Lung (tissue), 11 donors: ENCODE measurements at regions not wholly inside any gene's neighbourhood (a gene's known extent, or its start where the extent isn't known, plus 50 kb on each side); places are given as distances from the start of the nearest gene placed in this dataset.

Experiments used
- ATAC-seq: fragments of 200-7000 bp; cut with Tn5 transposase; one replicate; pipeline ENCODE4 v1.9.1; 2020; ENCODE audit warnings: moderate number of reproducible peaks; ENCODE audit not compliant: insufficient read depth, low FRiP score
- DNase-seq, 3 donors: peaks; one replicate each; pipeline ENCODE4 v3.0.0-alpha.2; 2013 to 2017
- H3K27ac ChIP-seq, 2 donors: one replicate each; pipeline ENCODE4 v1.5.1; 2013; ENCODE audit warnings: mild to moderate bottlenecking in 2 of 2, moderate library complexity in 2 of 2, control low read depth in 1 of 2, inconsistent platforms in 1 of 2, low read depth in 1 of 2, low read length in 1 of 2
- H3K27me3 ChIP-seq, 3 donors: one replicate each; pipeline ENCODE4 v1.5.1; 2013; ENCODE audit warnings: low read length in 2 of 3; ENCODE audit not compliant: control insufficient read depth in 3 of 3, insufficient read depth in 3 of 3
- H3K36me3 ChIP-seq, 4 donors: one replicate each; pipeline ENCODE4 v1.5.1; 2013; ENCODE audit warnings: low read length in 4 of 4, mild to moderate bottlenecking in 1 of 4, moderate library complexity in 1 of 4; ENCODE audit not compliant: control insufficient read depth in 4 of 4, insufficient read depth in 4 of 4
- H3K4me1 ChIP-seq, 5 donors: one replicate each; pipeline ENCODE4 v1.5.1; 2013; ENCODE audit warnings: low read length in 5 of 5, mild to moderate bottlenecking in 2 of 5, moderate library complexity in 1 of 5; ENCODE audit not compliant: control insufficient read depth in 5 of 5, insufficient read depth in 5 of 5
- H3K4me3 ChIP-seq: one replicate; pipeline ENCODE4 v1.5.1; 2013; ENCODE audit warnings: mild to moderate bottlenecking, control low read depth, moderate library complexity
- H3K9ac ChIP-seq, 2 donors: one replicate each; pipeline ENCODE4 v1.5.1; 2013; ENCODE audit warnings: low read length in 2 of 2, control low read depth in 1 of 2; ENCODE audit not compliant: insufficient read depth in 1 of 2
- H3K9me3 ChIP-seq, 4 donors: one replicate each; pipeline ENCODE4 v1.5.1; 2013; ENCODE audit warnings: low read length in 3 of 4, mild to moderate bottlenecking in 1 of 4, moderate library complexity in 1 of 4; ENCODE audit not compliant: control insufficient read depth in 4 of 4, insufficient read depth in 3 of 4
- WGBS, 2 donors: extraction: QIAGEN DNeasy Blood & Tissue Kit; methylation state at CpG; one replicate each; pipeline ENCODE4 v1.1.7; 2013; 5-methylcytosine and 5-hydroxymethylcytosine counted together
- TF ChIP-seq, protein P1 (sequence below): IDR thresholded peaks from 2 replicates; pipeline ENCODE4 v1.5.1; 2012; ENCODE audit warnings: mild to moderate bottlenecking; ENCODE audit errors: control extremely low read depth, extremely low read depth
- donor health status: control.
- donor health status: control.
- donor health status: Bipolar disorder and iron deficiency.
- donor health status: healthy.
- donor health status: DM: yes; HTN: yes; CAD: no.

DNA sequence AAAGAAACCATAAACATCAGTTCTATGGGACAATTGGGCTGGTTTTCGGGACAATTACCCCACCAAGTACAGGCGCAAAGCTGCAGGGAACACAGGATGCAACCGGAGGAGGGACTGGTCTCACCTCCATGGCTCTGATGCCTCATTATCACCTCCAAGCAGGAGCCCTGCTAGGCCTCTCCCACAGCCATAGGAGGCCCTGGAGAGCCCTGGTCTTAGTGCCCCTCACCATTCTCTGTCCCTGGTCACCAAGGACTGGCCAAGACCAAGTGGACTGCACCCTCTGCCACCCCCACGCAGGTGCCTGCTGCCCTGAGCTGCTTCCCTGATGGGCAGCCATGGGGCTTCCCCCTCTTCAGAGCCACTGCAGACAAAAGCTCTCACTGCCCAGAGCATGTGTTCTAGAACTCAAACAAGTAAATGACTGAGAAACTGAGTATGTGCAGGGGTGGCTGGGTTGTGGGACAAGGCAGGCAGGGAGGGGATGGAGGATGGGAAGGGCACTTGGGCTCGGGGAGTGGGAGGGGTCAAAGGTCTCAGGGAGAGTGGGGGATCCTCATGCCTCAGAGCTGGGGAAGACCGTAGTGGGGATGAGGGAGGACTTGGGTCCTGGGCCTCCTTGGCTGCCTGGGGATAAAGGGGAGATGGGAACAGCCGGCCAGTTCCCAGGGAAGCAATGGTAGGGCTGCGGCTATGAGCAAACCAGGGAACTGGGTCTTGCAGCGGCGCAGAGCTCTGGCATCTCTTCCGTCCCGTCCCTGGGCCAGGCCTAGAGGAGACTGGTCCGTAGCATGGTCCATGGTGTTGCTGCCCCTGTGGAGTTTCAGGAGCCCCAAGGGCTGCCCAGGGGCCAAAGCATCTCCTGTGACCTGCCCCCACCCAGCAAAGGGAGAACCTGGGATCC, 435.1 kb downstream of the PREX1 start:
- Histone ChIP-seq H3K4me3 (no peak overlapping the region), H3K9me3 (peaks cover 0 to 6% (median 2%) of the 10 kb centered on the region in 4 donors), H3K4me1 (peaks cover 0 to 15% (median 6%) of the 10 kb centered on the region in 5 donors), H3K27me3 (peaks cover 0 to 30% (median 25%) of the 10 kb centered on the region in 3 donors), H3K9ac (no peak overlapping the region), H3K36me3 (no peaks in the 10 kb centered on the region), H3K27ac (no peak overlapping the region)
- no peak for DNase-seq
- WGBS, 2 donors = 92 to 96% methylated on average over 13 of the region's 13 CpGs
- no peak for ATAC-seq
- TF ChIP-seq, protein P1, sequence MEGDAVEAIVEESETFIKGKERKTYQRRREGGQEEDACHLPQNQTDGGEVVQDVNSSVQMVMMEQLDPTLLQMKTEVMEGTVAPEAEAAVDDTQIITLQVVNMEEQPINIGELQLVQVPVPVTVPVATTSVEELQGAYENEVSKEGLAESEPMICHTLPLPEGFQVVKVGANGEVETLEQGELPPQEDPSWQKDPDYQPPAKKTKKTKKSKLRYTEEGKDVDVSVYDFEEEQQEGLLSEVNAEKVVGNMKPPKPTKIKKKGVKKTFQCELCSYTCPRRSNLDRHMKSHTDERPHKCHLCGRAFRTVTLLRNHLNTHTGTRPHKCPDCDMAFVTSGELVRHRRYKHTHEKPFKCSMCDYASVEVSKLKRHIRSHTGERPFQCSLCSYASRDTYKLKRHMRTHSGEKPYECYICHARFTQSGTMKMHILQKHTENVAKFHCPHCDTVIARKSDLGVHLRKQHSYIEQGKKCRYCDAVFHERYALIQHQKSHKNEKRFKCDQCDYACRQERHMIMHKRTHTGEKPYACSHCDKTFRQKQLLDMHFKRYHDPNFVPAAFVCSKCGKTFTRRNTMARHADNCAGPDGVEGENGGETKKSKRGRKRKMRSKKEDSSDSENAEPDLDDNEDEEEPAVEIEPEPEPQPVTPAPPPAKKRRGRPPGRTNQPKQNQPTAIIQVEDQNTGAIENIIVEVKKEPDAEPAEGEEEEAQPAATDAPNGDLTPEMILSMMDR = no peak

DNA sequence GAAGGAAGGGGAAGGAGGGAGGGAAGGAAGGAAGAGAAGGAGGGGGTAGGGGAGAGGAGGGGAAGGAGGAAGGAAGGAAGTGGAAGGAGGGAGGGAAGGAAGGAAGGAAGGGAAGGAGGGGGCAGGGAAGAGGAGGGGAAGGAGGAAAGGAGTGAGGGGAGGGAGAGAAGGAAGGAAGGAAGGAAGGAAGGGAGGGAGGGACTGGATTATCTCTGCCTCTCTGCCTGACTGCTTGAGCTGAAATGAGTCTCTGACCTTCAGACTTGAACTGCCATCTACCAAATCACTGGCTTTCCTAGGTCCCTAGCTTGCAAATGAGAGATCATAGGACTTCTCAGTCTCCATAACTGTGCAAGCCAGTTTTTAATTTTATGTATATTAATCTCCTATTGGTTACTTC, 436.8 kb downstream of the PREX1 start:
- ATAC-seq = no peak
- Histone ChIP-seq H3K27me3 (peaks cover 0 to 25% (median 22%) of the 10 kb centered on the region in 3 donors), H3K4me3 (no peak overlapping the region)

DNA sequence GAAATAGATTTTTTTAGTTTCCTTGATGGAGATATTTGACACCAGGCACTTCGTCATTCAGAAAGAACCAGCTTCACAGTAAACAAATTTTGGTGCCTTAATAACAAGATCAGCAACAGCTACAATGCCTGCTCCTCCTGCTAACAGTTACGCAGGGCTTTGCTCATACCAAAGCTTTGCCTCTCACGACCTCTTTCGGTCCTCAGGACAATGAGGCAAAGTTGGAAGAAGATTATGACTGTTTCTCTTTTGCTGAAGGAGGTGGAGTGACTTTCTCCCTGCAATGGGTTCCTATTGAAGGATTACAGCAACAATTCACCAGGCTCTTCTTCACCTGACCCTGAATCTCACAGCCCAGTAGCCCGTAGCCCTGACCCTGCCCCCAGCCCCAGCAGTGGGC, 440.1 kb downstream of the PREX1 start:
- Histone ChIP-seq H3K4me3 (no peak overlapping the region), H3K9me3 (peaks cover 0 to 4% (median 2%) of the 10 kb centered on the region in 4 donors), H3K4me1 (no peaks in the 10 kb centered on the region), H3K36me3 (no peaks in the 10 kb centered on the region), H3K27ac (no peak overlapping the region), H3K27me3 (peaks cover 0 to 12% (median 9%) of the 10 kb centered on the region in 3 donors), H3K9ac (no peak overlapping the region)
- no peak for DNase-seq
- 81 to 86% methylated on average over 5 of the region's 5 CpGs for WGBS, 2 donors
- TF ChIP-seq, protein P1 = no peak
- no peak for ATAC-seq

More for the DNA sequence above, 436.8 kb downstream of the PREX1 start:
- peaks cover 0 to 5% (median under 1%) of the 10 kb centered on the region in 5 donors for H3K4me1 ChIP-seq
- H3K36me3 ChIP-seq = no peaks in the 10 kb centered on the region
- DNase-seq = no peak
- peaks cover 0 to 6% (median 2%) of the 10 kb centered on the region in 4 donors for H3K9me3 ChIP-seq
- TF ChIP-seq, protein P1 = no peak
- H3K27ac ChIP-seq = no peak overlapping the region
- no peak overlapping the region for H3K9ac ChIP-seq
